PC-3 (cell line): ENCODE measurements at regions not wholly inside any gene's neighbourhood (a gene's known extent, or its start where the extent isn't known, plus 50 kb on each side); places are given as distances from the start of the nearest gene placed in this dataset.

Experiments used
- ATAC-seq: fragments of 200-7000 bp; cut with Tn5 transposase; 2 replicates; pipeline ENCODE4 v1.9.1; 2020; ENCODE audit warnings: mild to moderate bottlenecking, moderate library complexity
- BruUV-seq: library from RNA; stranded (reverse); fragments of 400-500 nt; replicated peaks from 2 replicates; lab custom pipeline; 2021; lab: Mats Ljungman, UMichigan
- CTCF ChIA-PET: fragments of 300-600 bp; sonication (Branson Sonifier 250); formaldehyde crosslinking; loops from one replicate; lab custom pipeline; 2022; ENCODE audit warnings: antibody characterized with exemption; lab: Charles Lee
- POLR2A ChIA-PET: fragments of 300-600 bp; sonication (Branson Sonifier 250); formaldehyde crosslinking; loops from one replicate; lab custom pipeline; 2022; ENCODE audit warnings: antibody characterized with exemption; ENCODE audit not compliant: unreplicated experiment; lab: Charles Lee
- DNase-seq: peaks from one replicate; pipeline ENCODE4 v3.0.0-alpha.2; 2015
- H2AFZ ChIP-seq: fragments of 300-600 bp; sonication (generic); 2 replicates; pipeline ENCODE4 v1.6.0; 2016; ENCODE audit warnings: antibody characterized with exemption, low read length
- H3F3A ChIP-seq: fragments of 300-600 bp; sonication (generic); one replicate; pipeline ENCODE4 v1.6.0; 2017; ENCODE audit warnings: antibody characterized with exemption, low read length, control low read depth, mild to moderate bottlenecking; ENCODE audit not compliant: unreplicated experiment
- H3K27ac ChIP-seq: fragments of 300-600 bp; sonication (generic); 2 replicates; pipeline ENCODE4 v1.5.1; 2016; ENCODE audit warnings: mild to moderate bottlenecking, low read length
- H3K27me3 ChIP-seq: fragments of 300-600 bp; sonication (generic); 2 replicates; pipeline ENCODE4 v1.6.1; 2016; ENCODE audit warnings: low read length, mixed read lengths
- H3K36me3 ChIP-seq: fragments of 300-600 bp; sonication (generic); 2 replicates; pipeline ENCODE4 v1.6.1; 2016; ENCODE audit warnings: low read depth, mixed run types, low read length, mixed read lengths
- H3K4me1 ChIP-seq: fragments of 300-600 bp; sonication (generic); 2 replicates; pipeline ENCODE4 v1.5.1; 2016; ENCODE audit warnings: low read length; ENCODE audit not compliant: insufficient read depth
- H3K4me2 ChIP-seq: fragments of 300-600 bp; sonication (generic); 2 replicates; pipeline ENCODE4 v1.6.0; 2016; ENCODE audit warnings: low read length
- H3K4me3 ChIP-seq: fragments of 300-600 bp; sonication (generic); 2 replicates; pipeline ENCODE4 v1.5.1; 2016; ENCODE audit warnings: mild to moderate bottlenecking, low read length, mixed read lengths
- H3K79me2 ChIP-seq: fragments of 300-600 bp; sonication (generic); 2 replicates; pipeline ENCODE4 v1.6.1; 2017; ENCODE audit warnings: low read length, mixed read lengths
- H3K9ac ChIP-seq: fragments of 300-600 bp; sonication (generic); 2 replicates; pipeline ENCODE4 v1.6.0; 2016; ENCODE audit warnings: mild to moderate bottlenecking, low read length
- H3K9me2 ChIP-seq: fragments of 300-600 bp; sonication (generic); replicated peaks from 2 replicates; pipeline ENCODE4 v1.6.1; 2016; ENCODE audit warnings: mixed run types, low read length, mixed read lengths
- H3K9me3 ChIP-seq: fragments of 300-600 bp; sonication (generic); 2 replicates; pipeline ENCODE4 v1.6.1; 2016; ENCODE audit warnings: low read length, mixed read lengths
- H4K20me1 ChIP-seq: fragments of 300-600 bp; sonication (generic); 2 replicates; pipeline ENCODE4 v1.6.1; 2016; ENCODE audit warnings: low read length, mixed read lengths
- EZH2 ChIP-seq: fragments of 300-600 bp; sonication (generic); IDR thresholded peaks from one replicate; pipeline ENCODE4 v1.6.1; 2017; ENCODE audit warnings: antibody characterized with exemption, mild to moderate bottlenecking, low read length; ENCODE audit not compliant: unreplicated experiment
- EZH2phosphoT487 ChIP-seq: fragments of 300-600 bp; sonication (generic); IDR thresholded peaks from 2 replicates; pipeline ENCODE4 v1.6.1; 2018; ENCODE audit warnings: mild to moderate bottlenecking, antibody characterized with exemption, low read length, borderline replicate concordance
- intact Hi-C: fragments of 100-400 bp; cut with micrococcal nuclease; formaldehyde crosslinking; loops from 2 replicates; pipeline ENCODE4 v1.9.0; 2023
- TF ChIP-seq, protein P1 (sequence below): fragments of 300-600 bp; sonication (generic); conservative IDR thresholded peaks from 2 replicates; pipeline ENCODE4 v1.5.1; 2017; ENCODE audit warnings: antibody characterized with exemption, low read depth, mild to moderate bottlenecking, low read length

DNA sequence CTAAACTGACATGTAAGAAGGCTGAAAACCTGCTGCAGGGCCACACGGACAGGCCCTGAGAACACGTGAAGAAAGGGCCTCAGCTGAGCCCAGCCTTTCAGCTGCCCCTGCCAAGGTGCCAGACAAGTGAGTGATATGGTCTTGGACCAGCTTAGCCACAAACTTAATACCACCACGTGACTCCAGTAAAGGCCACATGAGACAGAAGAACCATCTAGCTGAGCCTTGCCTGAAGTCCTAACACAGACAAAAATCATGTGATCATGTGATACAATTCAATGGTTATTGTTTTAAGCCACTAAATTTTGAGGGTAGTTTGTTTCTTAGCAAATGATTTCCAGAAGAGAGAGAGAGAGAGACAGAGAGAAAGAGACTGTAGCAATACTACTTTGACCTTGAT lies 66.9 kb upstream of the ARHGAP20 start:
- Histone ChIP-seq H3K9ac (no peak overlapping the region), H3K4me3 (no peak overlapping the region), H2AFZ (no peak overlapping the region), H3K79me2 (no peaks in the 10 kb centered on the region), H3K4me2 (no peak overlapping the region), H3K27me3 (no peaks in the 10 kb centered on the region), H3K27ac (no peak overlapping the region), H3K4me1 (no peaks in the 10 kb centered on the region; the same call in 1 of the 2 replicates), H3K9me2 (no peaks in the 10 kb centered on the region), H3K36me3 (no peaks in the 10 kb centered on the region), H3F3A (no peaks in the 10 kb centered on the region), H4K20me1 (no peaks in the 10 kb centered on the region), H3K9me3 (no peaks in the 10 kb centered on the region)
- ChIA-PET CTCF (no interaction called here), POLR2A (no interaction called here)
- TF ChIP-seq EZH2 (no peak), EZH2phosphoT487 (no peak)
- TF ChIP-seq, protein P1, sequence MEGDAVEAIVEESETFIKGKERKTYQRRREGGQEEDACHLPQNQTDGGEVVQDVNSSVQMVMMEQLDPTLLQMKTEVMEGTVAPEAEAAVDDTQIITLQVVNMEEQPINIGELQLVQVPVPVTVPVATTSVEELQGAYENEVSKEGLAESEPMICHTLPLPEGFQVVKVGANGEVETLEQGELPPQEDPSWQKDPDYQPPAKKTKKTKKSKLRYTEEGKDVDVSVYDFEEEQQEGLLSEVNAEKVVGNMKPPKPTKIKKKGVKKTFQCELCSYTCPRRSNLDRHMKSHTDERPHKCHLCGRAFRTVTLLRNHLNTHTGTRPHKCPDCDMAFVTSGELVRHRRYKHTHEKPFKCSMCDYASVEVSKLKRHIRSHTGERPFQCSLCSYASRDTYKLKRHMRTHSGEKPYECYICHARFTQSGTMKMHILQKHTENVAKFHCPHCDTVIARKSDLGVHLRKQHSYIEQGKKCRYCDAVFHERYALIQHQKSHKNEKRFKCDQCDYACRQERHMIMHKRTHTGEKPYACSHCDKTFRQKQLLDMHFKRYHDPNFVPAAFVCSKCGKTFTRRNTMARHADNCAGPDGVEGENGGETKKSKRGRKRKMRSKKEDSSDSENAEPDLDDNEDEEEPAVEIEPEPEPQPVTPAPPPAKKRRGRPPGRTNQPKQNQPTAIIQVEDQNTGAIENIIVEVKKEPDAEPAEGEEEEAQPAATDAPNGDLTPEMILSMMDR, result no peak
- DNase-seq, result no peak
- BruUV-seq, result no TSS peak
- intact Hi-C loops, result no loop called here
- no peak for ATAC-seq

DNA sequence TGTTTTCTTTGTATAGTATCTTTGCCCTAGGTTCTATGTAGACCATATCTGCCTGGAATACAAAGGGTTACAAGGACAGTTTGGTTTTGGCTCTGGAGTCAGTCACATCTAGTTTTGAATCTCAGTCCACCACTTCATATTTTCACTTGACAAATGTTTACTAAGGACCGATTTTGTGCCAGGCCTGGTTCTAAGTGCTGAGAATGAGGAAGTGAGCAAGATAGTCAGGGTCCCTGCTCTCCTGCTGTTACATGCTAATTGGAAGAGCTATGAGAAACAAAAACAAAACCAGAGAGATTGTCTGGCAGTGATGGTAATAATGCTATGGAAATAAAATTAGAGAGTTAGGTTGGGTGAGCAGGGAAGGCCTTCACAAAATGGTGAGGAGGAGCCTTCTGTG lies 66.1 kb upstream of the ARHGAP20 start:
- intact Hi-C loops, result no loop called here
- no TSS peak for BruUV-seq
- no peak for TF ChIP-seq EZH2phosphoT487
- TF ChIP-seq, protein P1, result no peak
- TF ChIP-seq EZH2, result no peak
- CTCF ChIA-PET, result no interaction called here
- no peaks in the 10 kb centered on the region for H4K20me1 ChIP-seq
- no peaks in the 10 kb centered on the region for H3K9me2 ChIP-seq
- H3K4me2 ChIP-seq, result no peak overlapping the region
- H3K9ac ChIP-seq, result no peak overlapping the region
- no peaks in the 10 kb centered on the region for H3K27me3 ChIP-seq
- DNase-seq (no peak), ATAC-seq (no peak)
- H3F3A ChIP-seq, result no peaks in the 10 kb centered on the region
- no peak overlapping the region for H3K27ac ChIP-seq
- H3K36me3 ChIP-seq, result no peaks in the 10 kb centered on the region
- no peak overlapping the region for H3K4me3 ChIP-seq
- H3K79me2 ChIP-seq, result no peaks in the 10 kb centered on the region
- POLR2A ChIA-PET, result no interaction called here
- H3K4me1 ChIP-seq, result no peaks in the 10 kb centered on the region; the same call in 1 of the 2 replicates
- H3K9me3 ChIP-seq, result no peaks in the 10 kb centered on the region
- no peak overlapping the region for H2AFZ ChIP-seq

DNA sequence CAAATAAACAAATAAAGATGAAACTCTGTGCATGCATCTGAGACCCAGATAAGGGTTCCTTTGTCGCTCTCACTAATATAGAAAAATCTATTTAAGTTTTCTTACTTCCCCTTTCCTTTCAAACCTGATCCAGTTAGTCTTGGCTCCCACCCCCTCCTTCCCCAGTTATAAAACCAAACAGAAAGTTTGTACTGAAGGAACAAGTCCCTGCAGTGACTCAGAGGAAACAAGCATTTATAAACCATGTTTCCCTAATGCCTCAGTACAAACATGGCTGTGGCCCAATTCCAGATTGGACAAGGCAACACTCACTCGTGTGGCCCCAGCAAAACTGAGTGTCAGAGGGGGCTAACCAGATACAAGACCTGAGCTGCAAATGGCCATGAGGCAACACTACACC lies 65.5 kb upstream of the ARHGAP20 start:
- Histone ChIP-seq H3K27ac (no peak overlapping the region), H3K4me1 (no peaks in the 10 kb centered on the region; the same call in 1 of the 2 replicates), H3K9me2 (no peaks in the 10 kb centered on the region), H3K9me3 (no peaks in the 10 kb centered on the region), H3K79me2 (no peaks in the 10 kb centered on the region), H3K4me3 (no peak overlapping the region), H2AFZ (no peak overlapping the region), H3F3A (no peaks in the 10 kb centered on the region), H3K9ac (no peak overlapping the region), H4K20me1 (no peaks in the 10 kb centered on the region), H3K36me3 (no peaks in the 10 kb centered on the region), H3K27me3 (no peaks in the 10 kb centered on the region), H3K4me2 (no peak overlapping the region)
- ChIA-PET POLR2A (no interaction called here), CTCF (no interaction called here)
- TF ChIP-seq EZH2 (no peak), EZH2phosphoT487 (no peak)
- TF ChIP-seq, protein P1, result no peak
- ATAC-seq (no peak; the same call in none of the 2 replicates), DNase-seq (peak; percentile 66)
- BruUV-seq, result no TSS peak
- intact Hi-C loops, result no loop called here
